ENCODE measurements at regions not wholly inside any gene's neighbourhood (a gene's known extent, or its start where the extent isn't known, plus 50 kb on each side); places are given as distances from the start of the nearest gene placed in this dataset.

DNA sequence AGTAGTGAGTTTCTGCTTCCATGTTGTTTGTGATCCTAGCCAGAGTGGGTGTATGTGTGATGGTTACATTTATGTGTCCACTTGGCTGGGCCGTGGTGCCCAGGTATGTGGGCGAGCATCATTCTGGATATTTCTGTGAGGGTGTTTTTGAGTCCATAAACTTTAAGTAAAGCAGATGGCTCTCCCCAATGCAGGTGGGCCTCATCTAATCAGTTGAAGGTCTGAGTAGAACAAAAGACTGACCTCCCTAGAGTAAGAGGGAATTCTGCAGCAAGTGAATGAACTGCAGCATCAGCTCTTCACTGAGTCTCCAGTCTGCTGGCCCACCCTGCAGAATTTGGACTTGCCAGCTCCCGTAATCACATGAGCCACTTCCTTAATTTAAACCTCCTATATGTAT, 571.9 kb downstream of the ACTR3B start:
- no peak for TF ChIP-seq CTCF (IDR thresholded peaks at IDR 0.05; ENCODE audit: insufficient read depth, low read depth, low read length)
- no peak for TF ChIP-seq EZH2 (IDR thresholded peaks at IDR 0.05; ENCODE audit: insufficient read depth, low read length)
